ENCODE measurements at regions not wholly inside any gene's neighbourhood (a gene's known extent, or its start where the extent isn't known, plus 50 kb on each side); places are given as distances from the start of the nearest gene placed in this dataset.
A peak's percentile ranks its signal among the peaks of the same experiment; 100 is the strongest.

GRCh38 chr17:12510535-12510934, 155.2 kb upstream of the MYOCD start:
- Histone ChIP-seq H4K91ac (ENCODE audit: low read length) (no peak overlapping the region), H3K27ac (ENCODE audit: low read length, poor library complexity, severe bottlenecking) (peak overlapping the region; percentile 10), H3K79me1 (replicated peaks; ENCODE audit: low read length, poor library complexity, severe bottlenecking) (no peaks in the 10 kb centered on the region), H3K18ac (ENCODE audit: low read depth in 1 of 2, low read length in 2 of 2) (no peak overlapping the region), H3K9ac (ENCODE audit: low read length) (no peak overlapping the region), H3K27me3 (ENCODE audit: control insufficient read depth in 1 of 2, insufficient read depth in 1 of 2, low read length in 2 of 2) (no peaks in the 10 kb centered on the region), H2BK5ac (ENCODE audit: low read depth, low read length, poor library complexity, severe bottlenecking) (no peak overlapping the region), H3K36me3 (ENCODE audit: control insufficient read depth in 1 of 2, insufficient read depth in 2 of 2, low read depth in 1 of 2, low read length in 2 of 2) (no peaks in the 10 kb centered on the region), H3K4ac (ENCODE audit: low read depth in 1 of 2, low read length in 2 of 2) (no peak overlapping the region), H4K8ac (ENCODE audit: low read length) (no peak overlapping the region), H2AFZ (ENCODE audit: low read depth, low read length) (no peak overlapping the region), H2BK15ac (ENCODE audit: low read depth, poor library complexity, severe bottlenecking) (no peak overlapping the region), H3K4me3 (ENCODE audit: insufficient read depth in 1 of 2, low read depth in 1 of 2, low read length in 2 of 2) (no peak overlapping the region), H3K9me3 (ENCODE audit: control insufficient read depth, low read length) (no peaks in the 10 kb centered on the region), H3K14ac (ENCODE audit: low read length in 2 of 2) (no peak overlapping the region), H3K4me2 (ENCODE audit: low read length, poor library complexity, severe bottlenecking) (no peak overlapping the region), H3K4me1 (ENCODE audit: control insufficient read depth, insufficient read depth, low read depth, low read length) (peaks cover 4% of the 10 kb centered on the region), H2BK120ac (ENCODE audit: low read depth, low read length) (no peak overlapping the region), H2BK12ac (ENCODE audit: low read length in 2 of 2) (no peak overlapping the region), H2AK5ac (ENCODE audit: low read length, severe bottlenecking) (no peak overlapping the region), H3K23ac (ENCODE audit: low read length in 2 of 2) (no peak overlapping the region)
- DNase-seq: peak; percentile 65
- 30% methylated on average over 2 of the region's 3 CpGs for WGBS

- Histone ChIP-seq H2BK12ac (ENCODE audit: low read length in 2 of 2) (no peak overlapping the region), H2BK5ac (ENCODE audit: low read depth, low read length, poor library complexity, severe bottlenecking) (no peak overlapping the region), H3K79me1 (replicated peaks; ENCODE audit: low read length, poor library complexity, severe bottlenecking) (no peaks in the 10 kb centered on the region), H3K4ac (ENCODE audit: low read depth in 1 of 2, low read length in 2 of 2) (no peak overlapping the region), H3K4me3 (ENCODE audit: insufficient read depth in 1 of 2, low read depth in 1 of 2, low read length in 2 of 2) (no peak overlapping the region), H3K36me3 (ENCODE audit: control insufficient read depth in 1 of 2, insufficient read depth in 2 of 2, low read depth in 1 of 2, low read length in 2 of 2) (no peaks in the 10 kb centered on the region), H3K18ac (ENCODE audit: low read depth in 1 of 2, low read length in 2 of 2) (no peak overlapping the region), H3K27me3 (ENCODE audit: control insufficient read depth in 1 of 2, insufficient read depth in 1 of 2, low read length in 2 of 2) (no peaks in the 10 kb centered on the region), H2AK5ac (ENCODE audit: low read length, severe bottlenecking) (no peak overlapping the region), H3K14ac (ENCODE audit: low read length in 2 of 2) (no peak overlapping the region), H3K27ac (ENCODE audit: low read length, poor library complexity, severe bottlenecking) (no peak overlapping the region), H3K4me1 (ENCODE audit: control insufficient read depth, insufficient read depth, low read depth, low read length) (peaks cover 4% of the 10 kb centered on the region), H3K4me2 (ENCODE audit: low read length, poor library complexity, severe bottlenecking) (no peak overlapping the region), H2BK15ac (ENCODE audit: low read depth, poor library complexity, severe bottlenecking) (no peak overlapping the region), H2BK120ac (ENCODE audit: low read depth, low read length) (no peak overlapping the region), H2AFZ (ENCODE audit: low read depth, low read length) (no peak overlapping the region), H4K91ac (ENCODE audit: low read length) (no peak overlapping the region), H3K9me3 (ENCODE audit: control insufficient read depth, low read length) (no peaks in the 10 kb centered on the region), H3K9ac (ENCODE audit: low read length) (no peak overlapping the region), H4K8ac (ENCODE audit: low read length) (no peak overlapping the region), H3K23ac (ENCODE audit: low read length in 2 of 2) (no peak overlapping the region)
- WGBS: 66% methylated on average over 3 of the region's 4 CpGs
- DNase-seq: peak; percentile 21
Measured at GRCh38 chr17:12512694-12513355, 152.9 kb upstream of the MYOCD start.

- Histone ChIP-seq H3K4me2 (ENCODE audit: low read length, poor library complexity, severe bottlenecking) (no peak overlapping the region), H3K23ac (ENCODE audit: low read length in 2 of 2) (no peak overlapping the region), H2AK5ac (ENCODE audit: low read length, severe bottlenecking) (no peak overlapping the region), H3K4me3 (ENCODE audit: insufficient read depth in 1 of 2, low read depth in 1 of 2, low read length in 2 of 2) (no peak overlapping the region), H4K91ac (ENCODE audit: low read length) (no peak overlapping the region), H3K9me3 (ENCODE audit: control insufficient read depth, low read length) (no peaks in the 10 kb centered on the region), H3K4me1 (ENCODE audit: control insufficient read depth, insufficient read depth, low read depth, low read length) (peaks cover 4% of the 10 kb centered on the region), H2BK12ac (ENCODE audit: low read length in 2 of 2) (no peak overlapping the region), H2AFZ (ENCODE audit: low read depth, low read length) (no peak overlapping the region), H2BK5ac (ENCODE audit: low read depth, low read length, poor library complexity, severe bottlenecking) (no peak overlapping the region), H2BK120ac (ENCODE audit: low read depth, low read length) (no peak overlapping the region), H3K4ac (ENCODE audit: low read depth in 1 of 2, low read length in 2 of 2) (no peak overlapping the region), H3K14ac (ENCODE audit: low read length in 2 of 2) (no peak overlapping the region), H2BK15ac (ENCODE audit: low read depth, poor library complexity, severe bottlenecking) (no peak overlapping the region), H3K9ac (ENCODE audit: low read length) (no peak overlapping the region), H4K8ac (ENCODE audit: low read length) (no peak overlapping the region), H3K27me3 (ENCODE audit: control insufficient read depth in 1 of 2, insufficient read depth in 1 of 2, low read length in 2 of 2) (no peaks in the 10 kb centered on the region), H3K18ac (ENCODE audit: low read depth in 1 of 2, low read length in 2 of 2) (no peak overlapping the region), H3K79me1 (replicated peaks; ENCODE audit: low read length, poor library complexity, severe bottlenecking) (no peaks in the 10 kb centered on the region), H3K36me3 (ENCODE audit: control insufficient read depth in 1 of 2, insufficient read depth in 2 of 2, low read depth in 1 of 2, low read length in 2 of 2) (no peaks in the 10 kb centered on the region), H3K27ac (ENCODE audit: low read length, poor library complexity, severe bottlenecking) (no peak overlapping the region)
- no peak for DNase-seq
- 98% methylated on average over 5 of the region's 5 CpGs for WGBS
Measured at GRCh38 chr17:12514596-12514995, 151.1 kb upstream of the MYOCD start.

GRCh38 chr17:12519956-12520594, 145.6 kb upstream of the MYOCD start:
- no peak overlapping the region for H2AFZ ChIP-seq (ENCODE audit: low read depth, low read length)
- H3K4me3 ChIP-seq (ENCODE audit: insufficient read depth in 1 of 2, low read depth in 1 of 2, low read length in 2 of 2): no peak overlapping the region
- H3K36me3 ChIP-seq (ENCODE audit: control insufficient read depth in 1 of 2, insufficient read depth in 2 of 2, low read depth in 1 of 2, low read length in 2 of 2): no peaks in the 10 kb centered on the region
- no peak overlapping the region for H2BK15ac ChIP-seq (ENCODE audit: low read depth, poor library complexity, severe bottlenecking)
- no peak overlapping the region for H3K4ac ChIP-seq (ENCODE audit: low read depth in 1 of 2, low read length in 2 of 2)
- H3K9me3 ChIP-seq (ENCODE audit: control insufficient read depth, low read length): no peaks in the 10 kb centered on the region
- H2BK12ac ChIP-seq (ENCODE audit: low read length in 2 of 2): peak overlapping the region in 1 of 2 experiments; percentile 66
- H3K27me3 ChIP-seq (ENCODE audit: control insufficient read depth in 1 of 2, insufficient read depth in 1 of 2, low read length in 2 of 2): no peaks in the 10 kb centered on the region
- H3K18ac ChIP-seq (ENCODE audit: low read depth in 1 of 2, low read length in 2 of 2): no peak overlapping the region
- H4K91ac ChIP-seq (ENCODE audit: low read length): no peak overlapping the region
- no peaks in the 10 kb centered on the region for H3K4me1 ChIP-seq (ENCODE audit: control insufficient read depth, insufficient read depth, low read depth, low read length)
- H3K27ac ChIP-seq (ENCODE audit: low read length, poor library complexity, severe bottlenecking): no peak overlapping the region
- no peak overlapping the region for H3K23ac ChIP-seq (ENCODE audit: low read length in 2 of 2)
- 88% methylated on average over 6 of the region's 7 CpGs for WGBS
- DNase-seq: peak; percentile 58
- no peak overlapping the region for H3K4me2 ChIP-seq (ENCODE audit: low read length, poor library complexity, severe bottlenecking)
- no peak overlapping the region for H3K9ac ChIP-seq (ENCODE audit: low read length)
- H2AK5ac ChIP-seq (ENCODE audit: low read length, severe bottlenecking): no peak overlapping the region
- H4K8ac ChIP-seq (ENCODE audit: low read length): no peak overlapping the region
- H2BK5ac ChIP-seq (ENCODE audit: low read depth, low read length, poor library complexity, severe bottlenecking): no peak overlapping the region
- H3K79me1 ChIP-seq (replicated peaks; ENCODE audit: low read length, poor library complexity, severe bottlenecking): no peaks in the 10 kb centered on the region
- no peak overlapping the region for H2BK120ac ChIP-seq (ENCODE audit: low read depth, low read length)
- H3K14ac ChIP-seq (ENCODE audit: low read length in 2 of 2): no peak overlapping the region
